Heart right ventricle (tissue), 16 donors: ENCODE measurements at regions not wholly inside any gene's neighbourhood (a gene's known extent, or its start where the extent isn't known, plus 50 kb on each side); places are given as distances from the start of the nearest gene placed in this dataset.
A peak's percentile ranks its signal among the peaks of the same experiment; 100 is the strongest.

Experiments used
- ATAC-seq, 8 donors: fragments of 200-7000 bp; cut with Tn5 transposase; one replicate each; pipeline ENCODE4 v1.9.1; 2020; ENCODE audit warnings: mild to moderate bottlenecking in 8 of 8, moderate library complexity in 8 of 8, moderate number of reproducible peaks in 1 of 8
- DNase-seq, 2 donors: peaks; one replicate each; pipeline ENCODE4 v3.0.0-alpha.2; 2020
- H3K27ac ChIP-seq, 10 donors: fragments of 200-600 bp; sonication (generic) in 2 of 10; one replicate each; pipeline versions ENCODE4 v1.5.0 to v1.8.0; 2020 to 2022; ENCODE audit warnings: mild to moderate bottlenecking in 3 of 10
- H3K27me3 ChIP-seq, 7 donors: fragments of 200-600 bp; one replicate each; pipeline ENCODE4 v1.8.0; 2021 to 2022; ENCODE audit warnings: mild to moderate bottlenecking in 2 of 7
- H3K36me3 ChIP-seq, 9 donors: fragments of 200-600 bp; sonication (generic) in 1 of 9; one replicate each; pipeline versions ENCODE4 v1.5.0 to v1.8.0; 2020 to 2022; ENCODE audit warnings: mild to moderate bottlenecking in 2 of 9
- H3K4me1 ChIP-seq, 9 donors: fragments of 200-600 bp; sonication (generic) in 1 of 9; one replicate each; pipeline versions ENCODE4 v1.5.0 to v1.8.0; 2020 to 2022; ENCODE audit warnings: mild to moderate bottlenecking in 4 of 9
- H3K4me3 ChIP-seq, 10 donors: fragments of 200-600 bp; sonication (generic) in 2 of 10; one replicate each; pipeline versions ENCODE4 v1.5.0 to v1.8.0; 2020 to 2022; ENCODE audit warnings: mild to moderate bottlenecking in 7 of 10, moderate library complexity in 2 of 10
- H3K9me3 ChIP-seq, 11 donors: fragments of 200-600 bp in 10 of 11; sonication (generic) in 2 of 11; one replicate each; pipeline versions ENCODE4 v1.5.0 to v1.8.0; 2013 to 2022; ENCODE audit warnings: mild to moderate bottlenecking in 2 of 11, control low read depth in 1 of 11, moderate library complexity in 1 of 11
- CTCF ChIP-seq, 9 donors: fragments of 200-600 bp; sonication (generic) in 2 of 9; IDR thresholded peaks; one replicate each; pipeline versions ENCODE4 v1.5.0 to v1.8.0; 2021 to 2022; ENCODE audit warnings: antibody characterized with exemption in 9 of 9, mild to moderate bottlenecking in 5 of 9, moderate library complexity in 1 of 9
- WGBS, 2 donors: extraction: QIAGEN DNeasy Blood & Tissue Kit; methylation state at CpG; one replicate each; pipeline ENCODE4 v1.1.7; 2013; ENCODE audit warnings: inconsistent platforms in 1 of 2; 5-methylcytosine and 5-hydroxymethylcytosine counted together
- intact Hi-C, 10 donors: fragments of 100-400 bp; cut with DNase I; formaldehyde crosslinking; loops; one replicate each; pipeline versions ENCODE4 v1.11.1 to v1.14.2; 2022
- donor health status: Arrhythmogenic right ventricular cardiomyopathy.
- donor health status: ischemic (EF 13 %, LVEDD 7.1; RV severe dilation, severe dysfunction).
- donor health status: healthy with polysubstance abuse.
- donor health status: DM: no; HTN: yes; CAD: no.
- donor health status: DM: no; HTN: no; CAD: no.
- donor health status: ischemic (EF 25% LVEDD 6.9; RV normal size, moderate dysfunction).
- donor health status: ischemic (EF 25% LVEDD 5.7; RV mildly dilated, moderate dysfunction).
- donor health status: healthy.
- donor health status: DM: yes; HTN: yes; CAD: no.
- donor health status: Ischemic cardiomyopathy.
- donor health status: ischemic (EF 35%, LVEDD 5.7; RV mildly dilated, moderate dysfunction).
- donor health status: nonischemic (EF 11% LVEDD 7.7; RV severe dilation, severe dysfunction).
- donor health status: DM: yes; HTN: yes; CAD: no.
- donor health status: PGD.
- donor health status: ischemic (EF 29% LVEDD 5.4; RV normal size, mild dysfunction).
- donor health status: nonischemic (EF 23%, LVEDD 6.1; RV moderate dilation, normal function).

GRCh38 chr3:124119056-124119716, 127.3 kb upstream of the ROPN1 start:
- Histone ChIP-seq H3K4me1 (peaks cover 0 to 70% (median 50%) of the 10 kb centered on the region in 9 donors), H3K4me3 (no peak overlapping the region), H3K27me3 (no peaks in the 10 kb centered on the region), H3K27ac (no peak overlapping the region), H3K9me3 (no peaks in the 10 kb centered on the region), H3K36me3 (no peaks in the 10 kb centered on the region)
- DNase-seq, result no peak
- WGBS, 2 donors, result 57 to 68% methylated on average over 4 of the region's 4 CpGs
- ATAC-seq, result peak in 4 of 8 donors; percentile 39 to 57 (median 45)
- no peak for TF ChIP-seq CTCF (IDR thresholded peaks at IDR 0.05)
- intact Hi-C loops, result no loop called here

GRCh38 chr3:124121379-124122312, 129.7 kb upstream of the ROPN1 start:
- H3K9me3 ChIP-seq, result no peaks in the 10 kb centered on the region
- H3K4me1 ChIP-seq, result peaks cover 0 to 46% (median 30%) of the 10 kb centered on the region in 9 donors
- intact Hi-C loops, result no loop called here
- H3K27ac ChIP-seq, result no peak overlapping the region
- no peaks in the 10 kb centered on the region for H3K36me3 ChIP-seq
- TF ChIP-seq CTCF (IDR thresholded peaks at IDR 0.05), result no peak
- peak in 1 of 8 donors; percentile 28 for ATAC-seq
- 69% methylated on average over 1 of the region's 1 CpG for WGBS, 2 donors
- H3K4me3 ChIP-seq, result no peak overlapping the region
- no peaks in the 10 kb centered on the region for H3K27me3 ChIP-seq
- no peak for DNase-seq

GRCh38 chr3:124125315-124125714, 133.4 kb upstream of the ROPN1 start:
- DNase-seq, result no peak
- Histone ChIP-seq H3K9me3 (no peaks in the 10 kb centered on the region), H3K27me3 (no peaks in the 10 kb centered on the region), H3K4me1 (peaks cover 0 to 11% (median 3%) of the 10 kb centered on the region in 9 donors), H3K36me3 (no peaks in the 10 kb centered on the region), H3K4me3 (no peak overlapping the region), H3K27ac (no peak overlapping the region)
- no peak for TF ChIP-seq CTCF (IDR thresholded peaks at IDR 0.05)
- intact Hi-C loops, result no loop called here
- no peak for ATAC-seq
- 79 to 92% methylated on average over 1 of the region's 1 CpG for WGBS, 2 donors

- ATAC-seq (no peak), DNase-seq (no peak)
- Histone ChIP-seq H3K27ac (no peak overlapping the region), H3K9me3 (no peaks in the 10 kb centered on the region), H3K4me3 (no peak overlapping the region), H3K4me1 (peaks cover 0 to 17% (median 9%) of the 10 kb centered on the region in 9 donors), H3K27me3 (no peaks in the 10 kb centered on the region), H3K36me3 (no peaks in the 10 kb centered on the region)
- intact Hi-C loops, result no loop called here
- no peak for TF ChIP-seq CTCF (IDR thresholded peaks at IDR 0.05)
- 92 to 98% methylated on average over 1 of the region's 1 CpG for whole genome bisulfite sequencing, 2 donors
Measured at GRCh38 chr3:124126436-124127023, 134.6 kb upstream of the ROPN1 start.
